H1 (cell line): ENCODE measurements at regions not wholly inside any gene's neighbourhood (a gene's known extent, or its start where the extent isn't known, plus 50 kb on each side); places are given as distances from the start of the nearest gene placed in this dataset.

Source experiments
- CREB1 ChIP-seq: IDR thresholded peaks from 2 replicates; pipeline ENCODE4 v1.6.1; 2012; ENCODE audit warnings: inconsistent platforms
- EP300 ChIP-seq, 2 experiments: IDR thresholded peaks; 1 replicate in 1 of 2; 2 replicates in 1 of 2; pipeline ENCODE4 v1.6.1; 2011 to 2012; ENCODE audit warnings: low read depth in 2 of 2, low read length in 2 of 2, mild to moderate bottlenecking in 2 of 2, borderline replicate concordance in 1 of 2, inconsistent platforms in 1 of 2, moderate library complexity in 1 of 2
- EZH2 ChIP-seq: fragments of 200-600 bp; sonication (generic); IDR thresholded peaks from 2 replicates; pipeline ENCODE4 v1.7.1; 2012; ENCODE audit warnings: low read depth, mild to moderate bottlenecking, moderate library complexity, low read length, inconsistent platforms; ENCODE audit not compliant: severe bottlenecking

- TF ChIP-seq EZH2 (no peak), CREB1 (no peak), EP300 (IDR thresholded peaks at IDR 0.05; ENCODE audit: borderline replicate concordance in 1 of 2, low read depth in 2 of 2, low read length in 2 of 2) (no peak)
Observed at GRCh38 chr1:234938135-234938534, 190.5 kb downstream of the TOMM20 start (continued).
